Fibroblast of upper back skin (primary cell): ENCODE measurements at regions not wholly inside any gene's neighbourhood (a gene's known extent, or its start where the extent isn't known, plus 50 kb on each side); places are given as distances from the start of the nearest gene placed in this dataset.

ENCODE experiments used
- DNase-seq: peaks from one replicate; pipeline ENCODE4 v3.0.0-alpha.2; 2013

GRCh38 chr9:16025627-16026026 is 472.8 kb downstream of the CCDC171 start:
- DNase-seq = no peak

DNA sequence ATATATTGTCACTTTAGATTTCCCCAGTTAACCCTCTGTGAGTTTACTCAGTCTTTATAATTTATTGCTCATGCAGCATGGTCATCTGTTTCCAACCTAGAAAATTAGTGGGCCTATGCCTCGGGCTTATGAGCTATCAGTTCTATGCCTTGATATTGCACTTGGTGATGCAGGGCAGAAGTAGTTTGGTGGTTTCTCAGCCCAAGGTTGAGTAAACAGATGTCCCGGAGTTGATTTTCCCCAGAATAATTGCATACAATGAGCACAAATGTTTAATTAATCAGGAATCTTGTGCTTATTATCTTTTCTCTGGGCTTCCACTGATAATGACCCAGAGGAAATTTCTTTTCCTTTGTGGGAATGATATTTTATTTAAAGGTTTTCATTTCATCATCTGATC is 474.0 kb downstream of the CCDC171 start:
- no peak for DNase-seq

GRCh38 chr9:16028548-16028947 is 475.7 kb downstream of the CCDC171 start:
- peak; percentile 39 for DNase-seq

DNA sequence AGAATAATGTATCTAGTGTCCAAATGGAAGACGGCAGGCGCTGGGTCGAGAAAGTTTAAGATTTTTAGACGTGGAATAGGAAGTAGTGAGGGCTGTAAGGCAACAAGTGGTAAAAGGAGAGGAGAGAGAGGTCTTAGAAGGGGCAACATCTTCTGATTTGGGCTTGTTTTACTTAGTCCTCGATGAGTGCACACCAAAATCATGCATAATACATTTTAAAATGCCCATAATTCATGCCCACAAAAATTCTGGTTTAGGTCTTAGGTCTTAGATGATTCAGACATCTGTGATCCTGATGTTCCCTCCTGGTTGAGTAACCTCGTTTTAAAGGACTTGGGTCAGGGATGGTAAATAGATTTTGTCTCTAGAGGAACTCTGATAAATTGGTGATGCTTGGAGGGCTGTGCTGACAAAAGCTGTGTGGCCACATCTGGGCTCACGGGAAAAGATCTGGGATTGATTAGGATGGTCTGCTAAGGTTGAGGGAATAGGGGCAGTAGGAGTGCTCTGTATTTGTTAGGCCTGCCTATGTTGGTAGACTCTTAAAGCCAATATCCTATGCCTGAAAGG is 476.3 kb downstream of the CCDC171 start:
- peak; percentile 89 for DNase-seq

- DNase-seq = no peak
Observed at GRCh38 chr9:16029796-16030363, 477.0 kb downstream of the CCDC171 start.

DNA sequence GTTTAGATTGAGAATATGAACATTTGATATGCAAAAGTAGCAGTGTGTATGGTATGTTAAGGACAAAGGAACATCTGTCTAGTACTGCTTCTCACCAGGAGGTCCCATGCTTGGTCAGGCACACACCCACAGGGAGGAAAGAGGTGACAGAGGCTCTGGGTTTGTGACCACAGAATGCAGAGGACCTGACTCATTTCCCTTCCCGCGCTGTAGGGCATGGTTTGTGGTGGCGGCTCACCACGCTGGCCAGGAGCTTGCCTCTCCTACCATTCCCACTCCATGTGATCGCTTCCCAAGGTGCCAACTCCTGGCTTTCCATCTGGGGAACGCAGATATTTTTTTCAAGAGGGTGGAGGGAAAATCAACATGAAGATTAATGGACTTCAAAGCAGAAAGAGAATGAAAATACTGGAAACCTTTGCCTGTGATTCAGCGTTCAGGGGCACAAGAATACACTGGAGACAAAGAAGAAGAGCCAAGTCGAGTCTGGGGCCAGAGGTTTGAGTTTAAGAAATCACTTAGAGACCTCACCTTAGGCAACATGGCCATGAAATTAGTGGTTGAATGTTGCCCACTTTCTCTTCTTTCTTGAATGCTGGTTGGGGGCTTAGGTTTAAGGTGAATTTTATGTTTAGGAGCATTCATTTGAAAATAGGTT is 477.8 kb downstream of the CCDC171 start:
- DNase-seq = peak; percentile 95

DNA sequence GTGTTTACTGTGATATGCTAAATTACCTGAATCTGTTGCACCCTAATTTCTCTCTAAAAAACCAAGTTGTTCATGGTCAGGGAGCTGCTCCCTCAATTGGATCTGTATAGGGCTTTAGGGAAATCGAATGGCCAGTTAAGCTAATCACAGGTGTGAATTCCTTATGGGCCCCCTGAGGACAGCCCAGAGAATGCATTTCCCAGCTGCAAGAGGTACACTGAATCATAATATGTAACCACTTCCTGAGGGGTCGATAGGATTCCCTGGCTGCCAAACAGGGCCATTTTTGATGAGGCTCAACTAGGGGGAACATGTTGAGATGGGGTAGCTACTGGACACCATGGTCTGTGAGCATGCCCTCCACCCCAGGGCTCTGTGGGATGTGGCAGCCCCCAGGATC is 478.6 kb downstream of the CCDC171 start:
- DNase-seq = peak; percentile 54

- DNase-seq = peak; percentile 61
Observed at GRCh38 chr9:16031971-16032370, 479.1 kb downstream of the CCDC171 start.

GRCh38 chr9:16032799-16033198 is 480.0 kb downstream of the CCDC171 start:
- peak; percentile 52 for DNase-seq

DNA sequence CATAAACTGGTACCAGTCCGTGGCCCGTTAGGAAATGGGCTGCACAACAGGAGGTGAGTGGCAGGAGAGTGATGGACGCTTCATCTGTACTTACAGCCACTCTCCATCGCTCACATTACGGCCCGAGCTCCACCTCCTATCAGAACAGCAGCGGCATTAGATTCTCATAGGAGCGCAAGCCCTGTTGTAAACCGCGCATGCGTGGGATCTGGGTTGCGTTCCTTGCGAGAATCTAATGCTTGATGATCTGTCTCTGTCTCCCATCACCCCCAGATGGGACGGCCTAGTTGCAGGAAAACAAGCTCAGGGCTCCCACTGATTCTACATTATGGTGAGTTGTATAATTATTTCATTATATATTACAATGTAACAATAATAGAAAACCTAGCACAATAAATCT is 480.4 kb downstream of the CCDC171 start:
- DNase-seq = no peak

DNA sequence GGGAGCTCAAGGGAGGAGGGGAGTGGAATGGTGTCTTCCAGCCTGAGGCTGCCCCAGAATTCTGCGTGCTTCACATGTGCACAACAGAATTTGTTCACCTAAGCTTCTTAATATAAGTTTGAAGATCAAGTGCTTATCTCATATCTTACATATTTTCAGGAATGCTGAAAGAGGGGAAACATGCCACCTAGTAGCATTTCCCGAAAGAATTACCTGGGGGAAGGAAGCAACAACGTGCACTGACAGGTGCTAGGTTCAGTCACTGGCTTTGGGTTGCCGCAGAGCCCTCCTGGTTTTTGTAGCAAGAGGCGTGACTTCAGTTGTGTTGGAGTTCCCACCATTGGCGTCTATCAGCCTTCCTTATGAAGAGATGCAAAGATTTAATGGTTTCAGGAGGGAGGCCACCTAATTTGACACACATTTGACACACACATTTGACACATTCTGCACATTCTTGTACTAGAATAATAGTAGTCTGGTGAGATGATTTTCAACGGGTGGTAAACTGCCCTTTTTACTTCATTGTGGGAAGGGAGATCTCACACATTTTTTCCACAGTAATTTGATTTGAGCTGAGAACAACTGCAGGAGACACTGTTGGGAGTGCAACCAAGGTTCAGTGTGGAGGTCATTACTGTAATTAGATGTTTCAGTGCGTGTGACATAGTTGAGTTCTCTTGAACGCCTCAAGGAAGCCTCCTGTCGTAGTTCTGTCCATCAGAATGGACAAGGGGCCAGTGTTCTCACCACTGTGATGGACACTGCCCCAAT is 481.3 kb downstream of the CCDC171 start:
- no peak for DNase-seq

DNA sequence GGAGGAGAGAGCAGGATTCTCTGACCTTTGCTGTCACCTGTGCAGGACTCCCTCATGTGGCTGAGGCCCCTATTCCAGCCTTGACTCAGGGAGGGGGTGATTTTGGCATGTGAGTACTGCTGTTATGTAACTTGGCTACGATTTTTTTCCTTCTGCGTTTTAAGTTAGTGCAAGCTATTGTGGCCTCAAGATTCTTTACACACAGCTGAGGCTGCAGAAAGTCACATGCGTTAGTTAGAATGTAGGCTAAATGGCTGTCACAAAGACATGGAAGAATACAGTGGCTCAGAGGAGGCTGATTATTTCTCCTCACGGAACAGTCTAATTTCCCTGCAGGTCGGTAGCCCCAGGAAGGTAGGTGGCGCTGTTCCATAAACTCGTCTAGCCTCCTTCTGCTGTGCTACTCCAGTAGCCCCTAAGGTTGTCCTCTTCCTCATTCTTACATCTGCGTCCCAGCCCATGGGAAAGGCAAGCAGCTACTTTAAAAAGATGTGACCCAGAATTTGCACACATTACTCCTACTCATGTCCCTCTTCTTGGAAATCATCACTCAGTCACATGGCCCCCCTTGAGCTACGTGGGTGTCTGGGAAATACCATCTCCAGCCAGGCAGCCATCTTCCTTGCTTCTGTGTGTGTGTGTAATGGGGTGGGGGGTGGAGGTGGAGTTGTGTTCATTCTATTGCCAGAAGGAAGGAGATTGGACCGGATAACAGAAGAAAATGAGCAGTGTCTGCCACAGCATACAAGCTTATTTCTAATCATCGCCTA is 486.6 kb downstream of the CCDC171 start:
- DNase-seq = peak; percentile 62

DNA sequence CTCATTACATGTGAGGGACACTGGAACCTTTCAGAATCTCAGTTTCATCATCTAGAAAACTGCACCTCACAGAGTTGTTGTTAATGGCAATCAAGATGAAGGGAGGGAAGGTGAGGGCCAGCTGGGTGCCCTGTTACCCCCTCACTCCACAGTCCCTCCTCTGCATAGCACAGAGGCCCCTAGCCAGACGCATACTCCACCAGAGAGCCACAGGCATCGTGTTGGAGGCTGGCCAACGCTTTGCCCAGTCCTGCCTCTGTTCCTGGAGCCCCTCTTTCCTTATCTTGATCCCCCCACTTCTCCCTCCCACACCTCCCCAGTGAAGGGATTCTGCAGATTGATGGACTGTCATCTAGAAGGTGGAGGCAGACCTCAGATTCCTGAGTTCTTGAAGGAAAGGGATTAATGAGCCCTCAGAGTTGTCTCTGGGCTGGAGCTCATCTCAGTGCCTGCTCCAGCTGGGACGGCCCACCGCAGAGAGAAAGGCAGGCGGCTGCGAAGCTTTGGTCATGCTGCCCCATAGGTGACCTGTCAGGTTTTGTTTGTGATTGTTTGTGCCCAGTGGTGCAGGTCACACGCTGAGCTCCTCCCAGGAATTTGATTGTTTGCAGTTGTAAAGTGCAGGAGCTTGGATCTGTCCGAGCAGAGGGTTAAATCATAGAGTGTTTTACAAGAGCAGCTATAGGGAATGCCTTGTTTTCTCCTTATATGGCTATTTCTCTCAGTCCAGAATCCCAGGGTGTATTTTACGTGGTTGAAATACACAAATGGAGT is 487.3 kb downstream of the CCDC171 start:
- peak; percentile 71 for DNase-seq

GRCh38 chr9:16043756-16044578 is 491.1 kb downstream of the CCDC171 start:
- DNase-seq = peak; percentile 87

- DNase-seq = peak; percentile 83
Observed at GRCh38 chr9:16044579-16044881, 491.7 kb downstream of the CCDC171 start.

DNA sequence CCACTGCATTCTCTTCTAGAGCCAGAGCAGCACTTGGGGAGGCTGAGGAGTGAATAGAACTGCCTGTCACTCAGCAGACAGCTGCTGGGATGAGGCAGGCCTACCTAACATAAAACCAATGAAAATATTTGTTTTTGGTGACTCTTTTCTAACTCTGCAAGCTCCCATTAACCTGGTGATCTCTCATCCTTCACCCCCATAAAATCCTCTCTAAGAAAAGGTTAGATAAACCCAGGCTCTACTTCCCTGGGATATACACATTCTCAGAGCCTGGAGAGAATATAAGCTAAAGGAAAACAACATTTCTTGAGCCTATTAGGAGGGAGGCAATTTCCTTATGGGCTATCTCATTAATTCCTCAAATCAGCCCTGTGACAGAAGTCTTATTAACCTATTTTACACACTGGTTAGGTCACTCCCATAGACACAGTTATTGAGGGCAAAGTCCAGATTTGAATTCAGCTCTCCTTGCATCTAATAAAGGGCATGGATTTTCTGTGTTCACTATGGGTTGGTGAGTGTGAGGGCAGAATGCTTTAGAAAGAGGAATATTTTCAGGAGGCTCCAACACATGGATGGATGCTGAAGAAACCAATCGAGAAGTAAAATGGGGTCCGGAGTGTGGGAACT is 492.9 kb downstream of the CCDC171 start:
- no peak for DNase-seq

DNA sequence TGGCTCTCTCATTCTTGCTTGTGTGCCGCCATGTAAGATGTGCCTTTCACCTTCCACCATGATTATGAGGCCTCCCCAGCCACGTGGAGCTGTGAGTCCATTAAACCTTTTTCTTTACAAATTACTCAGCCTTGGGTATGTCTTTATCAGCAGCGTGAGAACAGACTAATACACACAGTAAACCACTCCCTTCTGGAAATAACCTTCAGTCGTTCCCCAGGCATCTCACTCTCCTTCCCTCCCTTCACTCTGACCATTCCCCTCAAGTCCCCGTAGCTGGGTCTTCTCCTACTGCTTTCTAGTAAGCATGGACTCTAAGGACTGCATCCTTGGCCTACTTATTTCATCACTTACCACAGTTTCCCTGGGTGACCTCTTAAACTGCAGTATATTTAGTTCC is 493.9 kb downstream of the CCDC171 start:
- no peak for DNase-seq

- no peak for DNase-seq
Observed at GRCh38 chr9:16048129-16048528, 495.3 kb downstream of the CCDC171 start.

DNA sequence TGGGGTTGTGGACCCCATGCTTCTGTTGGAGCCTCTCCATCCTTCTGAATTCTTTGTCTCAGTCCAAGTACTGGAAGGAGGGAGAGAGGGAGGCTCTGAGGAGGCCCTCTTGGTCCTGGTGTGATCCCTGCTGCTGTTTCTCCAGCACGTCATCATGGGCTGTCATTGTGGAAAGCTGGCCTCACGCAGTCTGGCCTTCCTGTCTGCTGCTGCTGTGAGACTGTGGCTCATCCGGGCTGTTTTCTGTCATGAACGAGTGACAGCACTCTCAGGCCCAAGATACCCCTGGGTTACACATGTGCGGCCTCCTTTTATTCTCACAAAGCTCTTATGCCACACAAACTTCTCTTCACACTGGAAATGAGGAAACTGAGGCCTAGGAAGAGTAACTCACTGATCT is 499.3 kb downstream of the CCDC171 start:
- DNase-seq = no peak

GRCh38 chr9:16052757-16053530 is 500.1 kb downstream of the CCDC171 start:
- DNase-seq = no peak
